HCT116 (cell line): ENCODE measurements at regions not wholly inside any gene's neighbourhood (a gene's known extent, or its start where the extent isn't known, plus 50 kb on each side); places are given as distances from the start of the nearest gene placed in this dataset.

Experiments used
- ATAC-seq: fragments of 200-7000 bp; cut with Tn5 transposase; 2 replicates; pipeline ENCODE4 v1.9.1; 2020; ENCODE audit warnings: mild to moderate bottlenecking, moderate library complexity
- BruUV-seq: library from RNA; stranded (reverse); fragments of 400-500 nt; replicated peaks from 2 replicates; lab custom pipeline; 2021; lab: Mats Ljungman, UMichigan
- CTCF ChIA-PET: fragments of 300-600 bp; sonication (Branson Sonifier 250); formaldehyde crosslinking; loops from one replicate; lab custom pipeline; 2021; ENCODE audit warnings: antibody characterized with exemption; lab: Charles Lee
- POLR2A ChIA-PET: fragments of 300-600, 350-600 bp; sonication (Branson Sonifier 250); formaldehyde crosslinking; loops from one replicate; lab custom pipeline; 2021; ENCODE audit warnings: antibody characterized with exemption; lab: Charles Lee
- RAD21 ChIA-PET, 2 experiments: fragments of 300-600 bp; sonication (Branson Sonifier 250); formaldehyde crosslinking; loops; one replicate each; lab custom pipeline; 2023; ENCODE audit warnings: low total read pairs in 2 of 2; ENCODE audit not compliant: uncharacterized antibody in 2 of 2, unreplicated experiment in 2 of 2, low non-redundant PET in 1 of 2; lab: Charles Lee
- DNase-seq: peaks from one replicate; pipeline ENCODE4 v3.0.0-alpha.2; 2010; ENCODE audit warnings: low read depth, low spot score
- H2AFZ ChIP-seq: fragments of 200-600 bp; shearing (Covaris generic), sonication (generic); 2 replicates; pipeline ENCODE4 v1.6.1; 2017; ENCODE audit warnings: low read depth, mixed run types, mixed read lengths, antibody characterized with exemption, low read length; ENCODE audit not compliant: poor library complexity, severe bottlenecking
- H3K27ac ChIP-seq: 2 replicates; pipeline ENCODE4 v1.5.1; 2012; ENCODE audit warnings: low read depth, low read length
- H3K27me3 ChIP-seq: fragments of 200-600 bp; sonication (generic); 2 replicates; pipeline ENCODE4 v1.6.1; 2016; ENCODE audit warnings: mixed run types, low read length, mixed read lengths; ENCODE audit not compliant: insufficient read depth
- H3K36me3 ChIP-seq, 2 experiments: fragments of 200-500 bp in 1 of 2; fragments of 200-600 bp in 1 of 2; sonication (Bioruptor generic) in 1 of 2; sonication (generic) in 1 of 2; 2 replicates each; pipeline versions ENCODE4 v1.5.1 to v1.6.1; 2014 to 2016; ENCODE audit warnings: low read length in 2 of 2, inconsistent platforms in 1 of 2, mixed read lengths in 1 of 2, mixed run types in 1 of 2; ENCODE audit not compliant: insufficient read depth in 2 of 2, control insufficient read depth in 1 of 2
- H3K4me1 ChIP-seq, 2 experiments: fragments of 200-600 bp in 1 of 2; sonication (generic) in 1 of 2; 2 replicates each; pipeline versions ENCODE4 v1.5.1 to v1.6.1; 2012 to 2017; ENCODE audit warnings: low read length in 2 of 2, inconsistent platforms in 1 of 2, mild to moderate bottlenecking in 1 of 2, mixed read lengths in 1 of 2, mixed run types in 1 of 2, moderate library complexity in 1 of 2; ENCODE audit not compliant: insufficient read depth in 2 of 2, control insufficient read depth in 1 of 2
- H3K4me2 ChIP-seq: fragments of 200-600 bp; sonication (generic); 2 replicates; pipeline ENCODE4 v1.6.1; 2017; ENCODE audit warnings: mixed run types, low read length, mixed read lengths
- H3K4me3 ChIP-seq, 2 experiments: fragments of 200-600 bp in 1 of 2; sonication (generic) in 1 of 2; replicated peaks in 1 of 2; 2 replicates each; pipeline ENCODE4 v1.5.1; 2011 to 2016; ENCODE audit warnings: low read length in 2 of 2, control low read depth in 1 of 2, low read depth in 1 of 2, mild to moderate bottlenecking in 1 of 2, mixed read lengths in 1 of 2, mixed run types in 1 of 2
- H3K79me2 ChIP-seq: fragments of 200-600 bp; sonication (generic); 2 replicates; pipeline ENCODE4 v1.6.1; 2017; ENCODE audit warnings: mild to moderate bottlenecking, mixed run types, low read length, moderate library complexity, mixed read lengths; ENCODE audit not compliant: insufficient read depth
- H3K9ac ChIP-seq: fragments of 200-600 bp; sonication (generic); 2 replicates; pipeline ENCODE4 v1.6.1; 2016; ENCODE audit warnings: low read length, mixed read lengths
- H3K9me2 ChIP-seq: fragments of 200-600 bp; sonication (generic), shearing (Covaris generic); 2 replicates; pipeline ENCODE4 v1.6.1; 2017; ENCODE audit warnings: mixed run types, mild to moderate bottlenecking, moderate library complexity; ENCODE audit not compliant: insufficient read depth
- H3K9me3 ChIP-seq, 2 experiments: fragments of 200-500 bp in 1 of 2; fragments of 200-600 bp in 1 of 2; sonication (Bioruptor generic) in 1 of 2; sonication (generic) in 1 of 2; 2 replicates each; pipeline ENCODE4 v1.6.1; 2014 to 2017; ENCODE audit warnings: low read length in 2 of 2, mixed read lengths in 2 of 2, inconsistent platforms in 1 of 2, low read depth in 1 of 2, mild to moderate bottlenecking in 1 of 2, mixed run types in 1 of 2, moderate library complexity in 1 of 2; ENCODE audit not compliant: control insufficient read depth in 1 of 2, insufficient read depth in 1 of 2
- H4K20me1 ChIP-seq: fragments of 200-600 bp; sonication (generic), shearing (Covaris generic); 2 replicates; pipeline ENCODE4 v1.6.1; 2017; ENCODE audit warnings: mixed run types, mild to moderate bottlenecking, moderate library complexity; ENCODE audit not compliant: insufficient read depth
- ATF3 ChIP-seq: IDR thresholded peaks from 2 replicates; pipeline ENCODE4 v1.6.1; 2012
- CBX3 ChIP-seq: IDR thresholded peaks from 2 replicates; pipeline ENCODE4 v1.6.1; 2012; ENCODE audit warnings: low read depth
- CEBPB ChIP-seq: IDR thresholded peaks from 2 replicates; pipeline ENCODE4 v1.6.1; 2012; ENCODE audit warnings: low read depth
- EGR1 ChIP-seq: IDR thresholded peaks from 2 replicates; pipeline ENCODE4 v1.6.1; 2012; ENCODE audit warnings: low read depth
- ELF1 ChIP-seq: IDR thresholded peaks from 2 replicates; pipeline ENCODE4 v1.6.1; 2012; ENCODE audit warnings: low read depth, borderline replicate concordance
- EZH2phosphoT487 ChIP-seq: fragments of 200-600 bp; IDR thresholded peaks from 2 replicates; pipeline ENCODE4 v1.6.1; 2018; ENCODE audit warnings: antibody characterized with exemption, borderline replicate concordance
- JUND ChIP-seq: IDR thresholded peaks from 2 replicates; pipeline ENCODE4 v1.6.1; 2012
- POLR2A ChIP-seq: IDR thresholded peaks from 2 replicates; pipeline ENCODE4 v1.7.0; 2011; ENCODE audit warnings: borderline replicate concordance; ENCODE audit not compliant: insufficient read depth, insufficient read length; ENCODE audit errors: extremely low read depth
- POLR2AphosphoS5 ChIP-seq: IDR thresholded peaks from 2 replicates; pipeline ENCODE4 v1.6.1; 2011; ENCODE audit warnings: mild to moderate bottlenecking, low read depth, low read length, moderate library complexity
- RAD21 ChIP-seq: IDR thresholded peaks from 2 replicates; pipeline ENCODE4 v1.6.1; 2012; ENCODE audit warnings: low read depth, mild to moderate bottlenecking
- REST ChIP-seq: IDR thresholded peaks from 2 replicates; pipeline ENCODE4 v1.6.1; 2012; ENCODE audit warnings: low read depth
- SIN3A ChIP-seq: IDR thresholded peaks from 2 replicates; pipeline ENCODE4 v1.6.1; 2012; ENCODE audit warnings: low read depth
- SP1 ChIP-seq: IDR thresholded peaks from 2 replicates; pipeline ENCODE4 v1.6.1; 2012; ENCODE audit warnings: low read depth
- SRF ChIP-seq: IDR thresholded peaks from 2 replicates; pipeline ENCODE4 v1.6.1; 2012; ENCODE audit warnings: low read depth
- TCF7L2 ChIP-seq: IDR thresholded peaks from 2 replicates; pipeline ENCODE4 v1.7.0; 2011; ENCODE audit warnings: borderline replicate concordance, inconsistent platforms; ENCODE audit not compliant: insufficient read depth, insufficient read length; ENCODE audit errors: extremely low read depth
- YY1 ChIP-seq: IDR thresholded peaks from 2 replicates; pipeline ENCODE4 v1.6.1; 2011; ENCODE audit warnings: low read length, low read depth, moderate library complexity, mild to moderate bottlenecking; ENCODE audit not compliant: insufficient replicate concordance; ENCODE audit errors: extremely low read depth
- ZFX ChIP-seq: fragments of 450-650 bp; IDR thresholded peaks from 2 replicates; pipeline ENCODE4 v1.6.1; 2017
- ZNF274 ChIP-seq: fragments of 200-500 bp; sonication (Bioruptor generic); IDR thresholded peaks from 2 replicates; pipeline ENCODE4 v1.6.1; 2014; ENCODE audit warnings: mild to moderate bottlenecking, low read depth, low read length, inconsistent platforms
- intact Hi-C: fragments of 100-400 bp; cut with micrococcal nuclease; formaldehyde crosslinking; loops from 2 replicates; pipeline ENCODE4 v1.10.0; 2022
- TF ChIP-seq, protein P1 (sequence below): IDR thresholded peaks from 2 replicates; pipeline ENCODE4 v1.6.1; 2012
- TF ChIP-seq, protein P2 (sequence below): IDR thresholded peaks from 2 replicates; pipeline ENCODE4 v1.6.1; 2011; ENCODE audit warnings: mild to moderate bottlenecking, low read length, moderate library complexity; ENCODE audit not compliant: insufficient replicate concordance; ENCODE audit errors: extremely low read depth

DNA sequence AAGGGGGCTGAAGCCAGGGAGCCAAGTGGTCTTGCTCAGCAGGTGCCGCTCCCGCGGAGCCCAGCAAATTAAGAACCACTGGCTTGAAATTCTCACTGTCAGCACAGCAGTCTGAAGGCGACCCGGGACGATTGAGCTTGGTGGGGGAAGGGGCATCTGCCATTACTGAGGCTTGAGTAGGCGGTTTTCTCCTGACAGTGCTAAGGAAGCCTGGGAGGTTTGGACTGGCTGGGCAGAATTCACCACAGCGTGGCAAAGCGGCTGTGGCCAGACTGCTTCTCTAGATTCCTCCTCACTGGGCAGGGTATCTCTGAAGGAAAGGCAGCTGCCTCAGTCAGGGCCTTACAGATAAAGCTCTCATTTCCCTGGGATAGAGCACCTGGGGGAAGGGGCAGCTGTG is 57.0 kb upstream of the GPR149 start:
- TF ChIP-seq TCF7L2 (no peak), CBX3 (no peak), REST (no peak), SP1 (no peak), SIN3A (no peak), EZH2phosphoT487 (no peak), CEBPB (no peak), POLR2AphosphoS5 (no peak), YY1 (no peak), SRF (no peak), ZFX (no peak), ELF1 (no peak), ATF3 (no peak), ZNF274 (no peak), POLR2A (no peak), JUND (no peak), EGR1 (no peak), RAD21 (no peak)
- TF ChIP-seq, protein P1, sequence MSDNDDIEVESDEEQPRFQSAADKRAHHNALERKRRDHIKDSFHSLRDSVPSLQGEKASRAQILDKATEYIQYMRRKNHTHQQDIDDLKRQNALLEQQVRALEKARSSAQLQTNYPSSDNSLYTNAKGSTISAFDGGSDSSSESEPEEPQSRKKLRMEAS, result no peak
- TF ChIP-seq, protein P2, sequence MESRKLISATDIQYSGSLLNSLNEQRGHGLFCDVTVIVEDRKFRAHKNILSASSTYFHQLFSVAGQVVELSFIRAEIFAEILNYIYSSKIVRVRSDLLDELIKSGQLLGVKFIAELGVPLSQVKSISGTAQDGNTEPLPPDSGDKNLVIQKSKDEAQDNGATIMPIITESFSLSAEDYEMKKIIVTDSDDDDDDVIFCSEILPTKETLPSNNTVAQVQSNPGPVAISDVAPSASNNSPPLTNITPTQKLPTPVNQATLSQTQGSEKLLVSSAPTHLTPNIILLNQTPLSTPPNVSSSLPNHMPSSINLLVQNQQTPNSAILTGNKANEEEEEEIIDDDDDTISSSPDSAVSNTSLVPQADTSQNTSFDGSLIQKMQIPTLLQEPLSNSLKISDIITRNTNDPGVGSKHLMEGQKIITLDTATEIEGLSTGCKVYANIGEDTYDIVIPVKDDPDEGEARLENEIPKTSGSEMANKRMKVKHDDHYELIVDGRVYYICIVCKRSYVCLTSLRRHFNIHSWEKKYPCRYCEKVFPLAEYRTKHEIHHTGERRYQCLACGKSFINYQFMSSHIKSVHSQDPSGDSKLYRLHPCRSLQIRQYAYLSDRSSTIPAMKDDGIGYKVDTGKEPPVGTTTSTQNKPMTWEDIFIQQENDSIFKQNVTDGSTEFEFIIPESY, result no peak
- ATAC-seq, result no peak
- BruUV-seq, result no TSS peak

More for the DNA sequence above, 57.0 kb upstream of the GPR149 start:
- no peak for DNase-seq
- RAD21 ChIA-PET, result no interaction called here
- intact Hi-C loops, result no loop called here
- Histone ChIP-seq H4K20me1 (no peaks in the 10 kb centered on the region), H3K4me2 (no peak overlapping the region), H3K9ac (no peak overlapping the region), H3K36me3 (no peaks in the 10 kb centered on the region), H3K79me2 (no peaks in the 10 kb centered on the region), H3K27me3 (no peaks in the 10 kb centered on the region), H3K4me1 (no peaks in the 10 kb centered on the region), H3K27ac (no peak overlapping the region), H3K9me2 (no peaks in the 10 kb centered on the region), H3K4me3 (no peak overlapping the region), H3K9me3 (no peaks in the 10 kb centered on the region), H2AFZ (no peak overlapping the region)
- CTCF ChIA-PET, result no interaction called here
- POLR2A ChIA-PET, result no interaction called here
